ENCODE measurements at regions not wholly inside any gene's neighbourhood (a gene's known extent, or its start where the extent isn't known, plus 50 kb on each side); places are given as distances from the start of the nearest gene placed in this dataset. TPM values are rescaled to one million over a fixed set of nuclear protein-coding genes. Genes with fewer than 3 reads are reported as not detected.

- Histone ChIP-seq H2AK5ac (ENCODE audit: low read length, severe bottlenecking) (no peak overlapping the region), H3K4me3 (ENCODE audit: insufficient read depth in 1 of 2, low read depth in 1 of 2, low read length in 2 of 2) (no peak overlapping the region), H3K79me1 (replicated peaks; ENCODE audit: low read length, poor library complexity, severe bottlenecking) (no peaks in the 10 kb centered on the region), H3K36me3 (ENCODE audit: control insufficient read depth in 1 of 2, insufficient read depth in 2 of 2, low read depth in 1 of 2, low read length in 2 of 2) (no peaks in the 10 kb centered on the region), H4K8ac (ENCODE audit: low read length) (no peak overlapping the region), H2BK12ac (ENCODE audit: low read length in 2 of 2) (no peak overlapping the region), H3K9ac (ENCODE audit: low read length) (no peak overlapping the region), H3K4me1 (ENCODE audit: control insufficient read depth, insufficient read depth, low read depth, low read length) (peaks cover 8% of the 10 kb centered on the region), H2BK15ac (ENCODE audit: low read depth, poor library complexity, severe bottlenecking) (no peak overlapping the region), H2BK120ac (ENCODE audit: low read depth, low read length) (no peak overlapping the region), H3K27me3 (ENCODE audit: control insufficient read depth in 1 of 2, insufficient read depth in 1 of 2, low read length in 2 of 2) (peaks cover 3 to 4% of the 10 kb centered on the region in 2 experiments), H3K14ac (ENCODE audit: low read length in 2 of 2) (no peak overlapping the region), H3K23ac (ENCODE audit: low read length in 2 of 2) (no peak overlapping the region), H3K9me3 (ENCODE audit: control insufficient read depth, low read length) (no peaks in the 10 kb centered on the region), H3K27ac (ENCODE audit: low read length, poor library complexity, severe bottlenecking) (no peak overlapping the region), H3K4ac (ENCODE audit: low read depth in 1 of 2, low read length in 2 of 2) (no peak overlapping the region), H3K18ac (ENCODE audit: low read depth in 1 of 2, low read length in 2 of 2) (no peak overlapping the region), H4K91ac (ENCODE audit: low read length) (no peak overlapping the region), H3K4me2 (ENCODE audit: low read length, poor library complexity, severe bottlenecking) (no peak overlapping the region), H2BK5ac (ENCODE audit: low read depth, low read length, poor library complexity, severe bottlenecking) (no peak overlapping the region), H2AFZ (ENCODE audit: low read depth, low read length) (no peak overlapping the region)
- 81% methylated on average over 4 of the region's 4 CpGs for WGBS
- no peak for DNase-seq
Observed at GRCh38 chr1:220325306-220325995, 53.2 kb upstream of the RAB3GAP2 start.

- Histone ChIP-seq H3K36me3 (ENCODE audit: control insufficient read depth in 1 of 2, insufficient read depth in 2 of 2, low read depth in 1 of 2, low read length in 2 of 2) (no peaks in the 10 kb centered on the region), H3K9ac (ENCODE audit: low read length) (no peak overlapping the region), H3K4ac (ENCODE audit: low read depth in 1 of 2, low read length in 2 of 2) (no peak overlapping the region), H4K8ac (ENCODE audit: low read length) (no peak overlapping the region), H3K4me1 (ENCODE audit: control insufficient read depth, insufficient read depth, low read depth, low read length) (peaks cover 8% of the 10 kb centered on the region), H2BK12ac (ENCODE audit: low read length in 2 of 2) (no peak overlapping the region), H4K91ac (ENCODE audit: low read length) (no peak overlapping the region), H3K27ac (ENCODE audit: low read length, poor library complexity, severe bottlenecking) (no peak overlapping the region), H2BK120ac (ENCODE audit: low read depth, low read length) (no peak overlapping the region), H3K18ac (ENCODE audit: low read depth in 1 of 2, low read length in 2 of 2) (no peak overlapping the region), H3K14ac (ENCODE audit: low read length in 2 of 2) (no peak overlapping the region), H2BK15ac (ENCODE audit: low read depth, poor library complexity, severe bottlenecking) (no peak overlapping the region), H3K79me1 (replicated peaks; ENCODE audit: low read length, poor library complexity, severe bottlenecking) (no peaks in the 10 kb centered on the region), H2AFZ (ENCODE audit: low read depth, low read length) (no peak overlapping the region), H2AK5ac (ENCODE audit: low read length, severe bottlenecking) (no peak overlapping the region), H3K9me3 (ENCODE audit: control insufficient read depth, low read length) (no peaks in the 10 kb centered on the region), H3K27me3 (ENCODE audit: control insufficient read depth in 1 of 2, insufficient read depth in 1 of 2, low read length in 2 of 2) (peaks cover 3 to 4% of the 10 kb centered on the region in 2 experiments), H3K4me3 (ENCODE audit: insufficient read depth in 1 of 2, low read depth in 1 of 2, low read length in 2 of 2) (no peak overlapping the region), H3K4me2 (ENCODE audit: low read length, poor library complexity, severe bottlenecking) (no peak overlapping the region), H2BK5ac (ENCODE audit: low read depth, low read length, poor library complexity, severe bottlenecking) (no peak overlapping the region), H3K23ac (ENCODE audit: low read length in 2 of 2) (no peak overlapping the region)
- 84% methylated on average over 4 of the region's 4 CpGs for WGBS
- DNase-seq, result no peak
Observed at GRCh38 chr1:220323717-220324116, 51.5 kb upstream of the RAB3GAP2 start.

GRCh38 chr1:220322570-220322969 lies 50.3 kb upstream of the RAB3GAP2 start:
- no peak overlapping the region for H3K27ac ChIP-seq (ENCODE audit: low read length, poor library complexity, severe bottlenecking)
- no peak overlapping the region for H2BK12ac ChIP-seq (ENCODE audit: low read length in 2 of 2)
- WGBS, result 80% methylated on average over 1 of the region's 2 CpGs
- peaks cover 8% of the 10 kb centered on the region for H3K4me1 ChIP-seq (ENCODE audit: control insufficient read depth, insufficient read depth, low read depth, low read length)
- no peak overlapping the region for H2BK5ac ChIP-seq (ENCODE audit: low read depth, low read length, poor library complexity, severe bottlenecking)
- no peaks in the 10 kb centered on the region for H3K36me3 ChIP-seq (ENCODE audit: control insufficient read depth in 1 of 2, insufficient read depth in 2 of 2, low read depth in 1 of 2, low read length in 2 of 2)
- no peak overlapping the region for H2BK120ac ChIP-seq (ENCODE audit: low read depth, low read length)
- no peaks in the 10 kb centered on the region for H3K79me1 ChIP-seq (replicated peaks; ENCODE audit: low read length, poor library complexity, severe bottlenecking)
- no peak overlapping the region for H4K91ac ChIP-seq (ENCODE audit: low read length)
- no peak overlapping the region for H4K8ac ChIP-seq (ENCODE audit: low read length)
- no peak overlapping the region for H3K23ac ChIP-seq (ENCODE audit: low read length in 2 of 2)
- DNase-seq, result no peak
- H3K9me3 ChIP-seq (ENCODE audit: control insufficient read depth, low read length), result no peaks in the 10 kb centered on the region
- peaks cover 3 to 4% of the 10 kb centered on the region in 2 experiments for H3K27me3 ChIP-seq (ENCODE audit: control insufficient read depth in 1 of 2, insufficient read depth in 1 of 2, low read length in 2 of 2)
- H2AFZ ChIP-seq (ENCODE audit: low read depth, low read length), result no peak overlapping the region
- no peak overlapping the region for H2AK5ac ChIP-seq (ENCODE audit: low read length, severe bottlenecking)
- no peak overlapping the region for H2BK15ac ChIP-seq (ENCODE audit: low read depth, poor library complexity, severe bottlenecking)
- H3K9ac ChIP-seq (ENCODE audit: low read length), result no peak overlapping the region
- H3K4me2 ChIP-seq (ENCODE audit: low read length, poor library complexity, severe bottlenecking), result no peak overlapping the region
- H3K14ac ChIP-seq (ENCODE audit: low read length in 2 of 2), result no peak overlapping the region
- no peak overlapping the region for H3K4ac ChIP-seq (ENCODE audit: low read depth in 1 of 2, low read length in 2 of 2)
- no peak overlapping the region for H3K18ac ChIP-seq (ENCODE audit: low read depth in 1 of 2, low read length in 2 of 2)
- H3K4me3 ChIP-seq (ENCODE audit: insufficient read depth in 1 of 2, low read depth in 1 of 2, low read length in 2 of 2), result no peak overlapping the region

Small RNAs in the stretch of these regions (small RNA-seq; reads per million reads assigned to genes)
- gene AC096644.2 (ENCODE audit: low read depth), result not detected
